ENCODE measurements at regions not wholly inside any gene's neighbourhood (a gene's known extent, or its start where the extent isn't known, plus 50 kb on each side); places are given as distances from the start of the nearest gene placed in this dataset.
"Not testable (repeated sequence)": the region's sequence is repeated elsewhere in the genome, so short reads cannot be mapped to it uniquely, and the experiment has no call there.

- DNase-seq: no peak
Measured at GRCh38 chr11:101292661-101293240, 163.1 kb upstream of the PGR start.

GRCh38 chr11:101291279-101291678 is 161.7 kb upstream of the PGR start:
- no peak for DNase-seq

DNA sequence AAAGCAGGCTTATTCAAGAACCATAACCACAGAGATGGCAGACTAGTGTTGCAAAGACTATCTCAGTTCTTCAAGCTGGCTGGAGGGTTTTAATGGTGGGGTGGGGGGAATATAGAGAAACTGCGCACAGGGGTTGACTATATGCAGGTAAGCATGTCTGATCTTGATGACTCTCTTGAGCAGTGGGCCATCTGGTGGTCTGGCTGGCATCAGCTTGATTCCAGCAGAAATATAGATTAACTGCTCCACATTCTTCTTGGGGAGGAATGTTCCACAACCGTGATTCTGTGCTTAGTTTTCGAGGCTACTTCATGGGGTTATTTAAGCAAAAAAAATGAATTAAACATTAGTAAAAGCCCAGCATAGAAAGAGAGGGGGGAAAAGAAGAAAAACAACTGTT is 158.8 kb upstream of the PGR start:
- DNase-seq: no peak

DNA sequence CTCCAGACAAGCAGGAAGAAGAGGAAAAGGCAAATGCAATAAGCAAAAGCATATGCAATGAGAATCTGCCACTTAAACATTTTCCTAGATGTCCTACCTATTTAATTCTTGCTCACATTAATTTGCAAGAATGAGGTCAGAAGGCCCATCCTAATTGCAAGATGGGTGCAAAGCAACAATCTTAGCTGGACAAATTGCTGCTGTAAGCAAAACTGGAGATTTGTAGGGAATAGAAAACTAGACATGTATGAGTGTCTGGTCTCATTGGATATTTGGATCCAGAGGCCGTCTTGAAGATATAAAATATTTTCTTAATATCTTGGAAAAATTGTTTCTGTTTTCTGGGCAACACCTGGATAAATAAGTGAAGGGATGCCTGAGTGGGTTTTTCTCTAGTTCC is 150.1 kb upstream of the PGR start:
- no peak for DNase-seq

GRCh38 chr11:101278286-101278685 is 148.7 kb upstream of the PGR start:
- no peak for DNase-seq

DNA sequence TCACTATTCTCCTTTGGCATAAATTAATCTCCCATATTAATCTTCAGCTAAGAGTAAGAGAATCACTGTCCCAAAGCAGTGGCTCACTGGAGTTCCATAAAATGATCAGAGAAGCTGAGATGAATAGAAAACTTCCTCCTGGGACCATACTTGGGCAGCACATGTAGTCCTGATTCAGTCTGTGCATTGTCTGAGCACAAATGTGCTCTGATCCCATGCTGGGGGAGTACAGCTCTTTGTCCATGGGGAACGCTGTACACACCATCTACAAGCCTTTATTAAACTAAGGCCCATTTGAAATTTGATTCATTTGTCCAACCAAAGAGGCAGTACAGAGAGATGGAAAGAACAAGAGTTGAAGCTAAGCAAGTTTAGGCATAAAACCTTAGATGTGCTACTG is 147.4 kb upstream of the PGR start:
- DNase-seq: no peak

- DNase-seq: no peak
Measured at GRCh38 chr11:101269990-101270660, 140.5 kb upstream of the PGR start.

DNA sequence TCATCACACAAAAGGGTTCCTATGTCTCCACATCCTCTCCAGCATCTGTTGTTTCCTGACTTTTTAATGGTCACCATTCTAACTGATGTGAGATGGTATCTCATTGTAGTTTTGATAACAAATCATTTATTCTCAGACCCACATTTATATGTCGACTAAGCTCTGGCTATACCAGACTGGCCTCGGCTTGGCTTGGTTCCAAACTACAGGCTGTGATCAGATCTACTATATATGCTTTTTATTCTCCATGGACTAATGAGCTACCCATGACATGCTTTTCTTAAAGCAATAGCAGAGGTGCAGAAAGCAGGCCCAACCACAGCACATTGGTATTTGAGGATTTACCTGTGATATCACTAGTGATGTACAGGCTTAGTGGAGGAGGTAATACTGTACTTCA is 139.8 kb upstream of the PGR start:
- no peak for DNase-seq

- no peak for DNase-seq
Measured at GRCh38 chr11:101267654-101268053, 138.0 kb upstream of the PGR start.

- DNase-seq: no peak
Measured at GRCh38 chr11:101264306-101264705, 134.7 kb upstream of the PGR start.

- no peak for DNase-seq
Measured at GRCh38 chr11:101262995-101263394, 133.4 kb upstream of the PGR start.

GRCh38 chr11:101262258-101262657 is 132.6 kb upstream of the PGR start:
- no peak for DNase-seq

DNA sequence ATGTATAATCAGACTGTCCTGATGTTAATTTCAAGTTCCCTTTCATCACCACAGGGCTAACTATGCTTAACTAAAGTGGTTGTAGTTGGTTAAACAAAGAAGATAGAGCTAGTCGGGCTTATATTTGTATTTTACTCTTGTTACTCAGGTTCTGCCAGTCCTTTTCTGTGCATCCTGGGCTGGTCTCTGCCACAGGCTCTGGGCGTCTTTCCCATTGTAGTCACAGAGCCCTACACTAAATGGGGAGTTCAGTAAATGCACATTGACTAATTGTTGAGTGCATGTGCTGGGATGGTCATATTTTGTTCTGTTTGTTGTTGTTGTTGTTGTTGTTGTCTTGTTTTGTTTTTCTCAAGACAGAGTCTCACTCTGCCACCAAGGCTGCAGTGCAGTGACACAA is 125.4 kb upstream of the PGR start:
- DNase-seq: no peak

GRCh38 chr11:101254037-101254436 is 124.4 kb upstream of the PGR start:
- no peak for DNase-seq

GRCh38 chr11:101245635-101246034 is 116.0 kb upstream of the PGR start:
- DNase-seq: not testable (repeated sequence)

DNA sequence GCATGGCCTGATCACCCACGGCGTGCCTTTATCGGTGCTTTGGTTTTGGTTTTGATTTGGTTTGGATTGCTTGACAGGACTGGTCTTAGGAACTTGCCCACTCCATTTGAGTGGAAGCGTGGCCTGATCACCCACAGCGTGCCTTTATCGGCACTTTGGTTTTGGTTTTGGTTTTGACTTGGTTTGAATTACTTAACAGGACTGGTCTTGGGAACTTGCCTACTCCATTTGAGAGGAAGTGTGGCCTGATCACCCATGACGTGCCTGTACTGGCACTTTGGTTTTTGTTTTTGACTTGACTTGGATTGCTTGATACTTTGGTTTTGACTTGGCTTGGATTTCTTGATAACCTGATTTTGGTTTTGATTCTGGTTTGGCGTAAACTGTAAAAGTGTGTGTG is 115.5 kb upstream of the PGR start:
- DNase-seq: not testable (repeated sequence)

DNA sequence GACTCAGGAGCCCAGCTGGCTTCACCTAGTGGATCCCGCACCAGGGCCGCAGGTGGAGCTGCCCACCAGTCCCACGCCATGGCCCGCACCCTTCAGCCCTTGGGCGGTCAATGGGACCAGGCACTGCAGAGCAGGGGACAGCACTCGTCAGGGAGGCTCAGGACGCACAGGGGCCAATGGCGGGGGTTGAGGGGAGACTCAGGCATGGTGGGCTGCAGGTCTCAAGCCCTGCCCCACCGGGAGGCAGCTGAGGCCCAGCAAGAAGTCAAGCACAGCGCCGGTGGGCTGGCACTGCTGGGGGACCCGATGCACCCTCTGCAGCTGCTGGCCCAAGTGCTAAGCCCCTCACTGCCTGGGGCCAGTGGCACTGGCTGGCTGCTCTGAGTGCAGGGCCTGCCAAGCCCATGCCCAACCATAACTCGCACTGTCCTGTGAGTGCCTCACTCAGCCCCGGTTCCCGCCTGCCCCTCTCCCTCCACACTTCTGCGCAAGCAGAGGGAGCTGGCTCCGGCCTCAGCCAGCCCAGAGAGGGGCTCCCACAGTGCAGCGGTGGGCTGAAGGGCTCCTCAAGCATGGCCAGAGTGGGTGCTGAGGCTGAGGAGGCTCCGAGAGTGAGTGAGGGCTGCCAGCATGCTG is 111.7 kb upstream of the PGR start:
- DNase-seq: no peak

DNA sequence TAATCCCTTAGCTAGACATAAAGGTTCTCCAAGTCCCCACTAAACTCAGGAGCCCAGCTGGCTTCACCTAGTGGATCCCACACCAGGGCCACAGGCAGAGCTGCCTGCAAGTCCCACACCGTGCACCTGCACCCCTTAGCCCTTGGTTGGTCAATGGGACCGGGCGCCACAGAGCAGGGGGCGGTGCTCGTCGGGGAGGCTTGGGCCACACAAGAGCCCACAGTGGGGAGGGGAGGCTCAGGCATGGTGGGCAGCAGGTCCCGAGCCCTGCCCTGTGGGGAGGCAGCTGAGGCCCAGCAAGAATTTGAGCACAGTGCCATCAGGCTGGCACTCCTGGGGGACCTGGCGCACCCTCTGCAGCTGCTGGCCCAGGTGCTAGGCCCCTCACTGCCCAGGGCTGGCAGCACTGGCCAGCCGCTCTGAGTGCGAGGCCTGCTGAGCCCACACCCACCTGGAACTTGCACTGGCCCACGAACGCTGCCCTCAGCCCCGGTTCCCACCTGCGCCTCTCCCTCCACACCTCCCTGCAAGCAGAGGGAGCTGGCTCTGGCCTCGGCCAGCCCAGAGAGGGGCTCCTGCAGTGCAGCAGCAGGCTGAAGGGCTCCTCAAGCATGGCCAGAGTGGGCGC is 101.7 kb upstream of the PGR start:
- DNase-seq: not testable (repeated sequence)

DNA sequence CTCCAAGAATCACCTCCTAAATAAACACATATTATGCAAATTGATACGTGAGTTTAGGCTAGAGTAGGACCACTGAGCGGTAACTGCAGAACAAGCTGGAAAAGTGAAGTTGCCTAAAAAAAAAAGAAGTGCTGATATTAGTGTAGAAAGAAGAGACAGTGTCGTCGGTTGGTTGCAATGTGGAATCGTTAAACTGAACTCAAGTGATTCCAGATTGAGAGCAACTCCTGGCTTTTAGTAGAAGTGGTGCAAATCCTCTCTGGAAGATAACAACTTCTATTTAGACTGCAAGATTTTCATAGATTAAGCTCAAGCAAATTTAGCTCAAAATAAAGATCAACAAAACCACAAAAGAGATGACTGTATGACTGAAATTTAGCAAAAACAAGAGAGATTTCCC is 97.0 kb upstream of the PGR start:
- no peak for DNase-seq

DNA sequence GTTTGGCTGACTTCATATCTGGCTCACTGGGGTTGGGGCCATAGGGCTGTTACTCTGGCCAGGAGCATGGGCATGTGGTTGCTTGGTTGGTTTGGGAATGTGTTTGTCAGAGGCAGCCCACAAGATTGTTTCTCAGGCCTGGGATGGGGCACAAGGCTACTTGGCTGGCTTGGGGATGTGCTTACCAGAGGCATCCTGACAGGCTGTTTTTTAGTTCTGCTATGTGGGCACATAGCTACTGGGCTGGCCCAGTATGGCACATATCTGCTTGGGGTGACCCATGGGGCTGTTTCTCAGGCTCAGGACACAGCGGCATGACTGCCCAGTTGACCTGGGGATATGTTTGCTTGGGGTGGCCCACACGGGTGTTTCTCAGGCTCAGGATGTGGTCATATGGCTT is 94.6 kb upstream of the PGR start:
- no peak for DNase-seq

DNA sequence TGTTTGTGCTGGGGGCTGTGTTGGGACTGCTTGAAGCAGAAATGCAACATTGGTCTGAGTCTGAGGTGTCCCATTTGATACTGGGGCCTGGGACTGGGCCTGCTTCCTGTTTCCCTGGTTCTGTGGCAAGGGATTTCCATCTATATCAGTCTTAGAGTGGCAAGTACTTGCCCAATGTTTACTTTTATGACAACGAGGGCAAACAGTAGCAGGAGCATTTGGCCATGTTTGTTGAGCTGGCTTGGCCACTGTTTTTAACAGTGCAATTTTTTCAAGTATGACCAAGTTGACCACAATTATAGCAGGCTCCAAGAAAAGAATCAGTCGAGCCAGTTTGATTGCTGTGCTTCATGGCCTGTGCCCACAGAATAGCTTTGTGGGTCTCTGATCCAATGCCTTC is 88.5 kb upstream of the PGR start:
- not testable (repeated sequence) for DNase-seq

GRCh38 chr11:101216091-101216490 is 86.5 kb upstream of the PGR start:
- not testable (repeated sequence) for DNase-seq

DNA sequence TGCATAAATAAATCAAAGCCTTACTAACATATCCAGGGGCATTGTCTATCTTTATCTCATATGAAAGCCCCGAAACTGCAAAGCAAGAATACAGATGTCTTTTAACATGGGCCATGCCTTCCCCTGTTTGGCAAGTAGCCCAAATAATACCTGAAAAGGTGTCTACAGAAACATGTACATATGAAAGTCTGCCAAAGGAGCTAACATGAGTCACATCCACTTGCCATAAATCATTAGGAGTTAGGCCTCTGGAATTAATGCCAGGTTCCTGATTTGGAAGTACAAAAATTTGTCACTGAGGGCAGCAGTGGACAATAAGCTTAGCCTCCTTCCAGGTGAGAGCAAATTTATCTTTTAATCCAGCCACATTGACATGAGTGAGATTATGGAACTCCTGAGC is 85.5 kb upstream of the PGR start:
- DNase-seq: no peak

Data from right lung (tissue), 2 donors.